ENCODE measurements at regions not wholly inside any gene's neighbourhood (a gene's known extent, or its start where the extent isn't known, plus 50 kb on each side); places are given as distances from the start of the nearest gene placed in this dataset.

DNA sequence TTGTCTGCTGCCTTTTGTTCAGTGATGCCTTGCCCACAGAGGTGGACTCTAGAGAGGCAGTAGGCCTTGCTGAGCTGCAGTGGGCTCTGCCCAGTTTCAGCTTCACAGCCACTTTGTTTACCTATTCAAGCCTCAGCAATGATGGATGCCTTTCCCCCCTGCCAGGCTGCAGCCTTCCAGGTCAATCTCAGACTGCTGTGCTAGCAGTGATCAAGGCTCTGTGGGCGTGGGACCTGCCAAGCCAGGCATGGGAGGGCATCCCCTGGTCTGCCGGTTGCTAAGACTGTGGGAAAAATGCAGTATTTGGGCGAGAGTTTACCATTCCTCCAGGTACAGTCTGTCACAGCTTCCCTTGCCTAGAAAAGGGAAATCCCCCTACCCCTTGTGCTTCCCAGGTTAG is 175.2 kb upstream of the PBDC1 start:
- TF ChIP-seq POLR2A (IDR thresholded peaks at IDR 0.05; ENCODE audit: low read depth, low read length) (no peak), RAD21 (IDR thresholded peaks at IDR 0.05; ENCODE audit: low read length) (no peak), CTCF (conservative IDR thresholded peaks at IDR 0.05; ENCODE audit: low read depth, low read length) (no peak), MAZ (IDR thresholded peaks at IDR 0.05; ENCODE audit: borderline replicate concordance, low read depth, low read length) (no peak), ELK1 (IDR thresholded peaks at IDR 0.05; ENCODE audit: borderline replicate concordance, low read depth, low read length) (no peak), BHLHE40 (IDR thresholded peaks at IDR 0.05; ENCODE audit: low read depth, low read length) (no peak), MAFK (IDR thresholded peaks at IDR 0.05; ENCODE audit: low read depth, low read length) (no peak), CHD1 (IDR thresholded peaks at IDR 0.05; ENCODE audit: low read depth, low read length) (no peak), SMC3 (IDR thresholded peaks at IDR 0.05; ENCODE audit: low read depth, low read length) (no peak), MXI1 (IDR thresholded peaks at IDR 0.05; ENCODE audit: borderline replicate concordance, low read depth, low read length) (no peak)
- TF ChIP-seq, protein P1, sequence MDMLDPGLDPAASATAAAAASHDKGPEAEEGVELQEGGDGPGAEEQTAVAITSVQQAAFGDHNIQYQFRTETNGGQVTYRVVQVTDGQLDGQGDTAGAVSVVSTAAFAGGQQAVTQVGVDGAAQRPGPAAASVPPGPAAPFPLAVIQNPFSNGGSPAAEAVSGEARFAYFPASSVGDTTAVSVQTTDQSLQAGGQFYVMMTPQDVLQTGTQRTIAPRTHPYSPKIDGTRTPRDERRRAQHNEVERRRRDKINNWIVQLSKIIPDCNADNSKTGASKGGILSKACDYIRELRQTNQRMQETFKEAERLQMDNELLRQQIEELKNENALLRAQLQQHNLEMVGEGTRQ (IDR thresholded peaks at IDR 0.05; ENCODE audit: low read depth, low read length) = no peak

Data from IMR-90 (cell line).